ENCODE measurements at regions not wholly inside any gene's neighbourhood (a gene's known extent, or its start where the extent isn't known, plus 50 kb on each side); places are given as distances from the start of the nearest gene placed in this dataset.
"Not testable (repeated sequence)": the region's sequence is repeated elsewhere in the genome, so short reads cannot be mapped to it uniquely, and the experiment has no call there.

DNA sequence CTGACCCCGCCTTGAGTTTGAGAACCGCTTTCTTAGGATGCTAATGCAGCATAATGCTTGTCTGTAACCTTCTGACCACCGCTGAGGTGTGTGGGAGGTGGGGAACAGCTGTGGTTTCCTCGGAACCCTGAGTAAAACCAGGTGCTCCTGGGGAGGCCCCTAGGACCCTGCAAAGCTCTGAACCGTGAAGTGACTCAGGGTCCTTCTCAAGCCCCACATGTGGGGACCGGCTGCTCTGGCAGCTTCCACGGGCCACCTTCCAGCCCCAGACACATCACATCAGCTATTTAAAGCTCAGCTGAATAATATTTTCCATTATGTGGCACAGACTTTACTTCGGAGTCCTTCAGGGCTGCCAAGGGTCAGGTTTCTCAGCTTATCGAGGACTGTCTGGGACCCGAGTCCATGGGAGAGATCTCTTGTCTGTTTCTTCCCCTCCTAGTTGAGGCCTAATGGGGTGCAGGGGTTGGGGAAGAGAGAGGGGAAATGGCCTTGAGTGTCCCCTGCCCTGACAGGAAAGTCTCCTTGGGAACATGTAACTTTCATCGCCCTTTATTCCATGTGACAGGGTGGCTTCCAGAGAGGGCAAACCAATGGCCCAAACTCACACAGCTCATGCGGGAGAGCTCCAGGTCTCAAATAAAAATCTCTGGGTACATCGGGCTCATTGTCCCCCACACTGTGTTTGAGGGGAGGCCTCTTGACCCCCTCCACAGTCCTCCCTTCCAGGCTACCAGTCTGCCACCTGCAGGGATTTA is 186.1 kb upstream of the SLC24A3 start:
- DNase-seq (ENCODE audit: low read depth), result peak; percentile 26

DNA sequence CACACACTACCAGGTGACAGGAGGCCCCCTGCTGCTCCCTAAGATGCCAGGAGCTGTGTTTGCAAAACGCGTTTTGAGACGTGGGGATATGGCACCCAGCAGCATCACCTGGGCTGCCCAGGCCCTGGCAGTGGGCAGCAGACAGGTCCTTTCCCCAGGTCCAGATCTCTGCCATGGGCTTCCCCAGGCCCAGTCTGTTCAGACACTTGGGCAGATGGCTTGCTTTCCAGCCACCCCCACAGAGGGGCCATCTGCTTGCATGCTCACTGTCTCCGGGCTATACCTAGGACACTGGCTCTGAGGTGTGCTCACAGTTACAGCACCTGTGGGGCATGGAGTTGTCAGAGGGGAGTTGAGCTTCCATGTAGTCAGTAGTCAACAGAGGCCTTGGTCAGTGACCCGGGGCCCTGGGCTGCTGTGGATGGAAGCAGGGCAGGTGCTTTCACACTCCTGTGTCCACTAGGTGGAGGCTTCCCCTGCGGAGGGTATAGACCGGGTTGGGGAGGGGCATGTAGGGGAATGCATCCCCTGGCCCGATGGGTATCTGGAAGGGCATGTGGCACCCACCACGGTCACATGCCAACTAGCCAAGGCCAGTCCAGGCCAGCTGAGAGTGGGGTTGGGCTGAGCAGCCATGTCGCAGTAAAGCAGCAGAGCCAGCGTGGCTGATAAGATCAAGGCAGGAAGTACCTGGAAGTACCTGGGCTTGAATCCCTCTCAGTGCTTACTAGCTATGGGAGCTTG is 185.4 kb upstream of the SLC24A3 start:
- no peak for DNase-seq (ENCODE audit: low read depth)

DNA sequence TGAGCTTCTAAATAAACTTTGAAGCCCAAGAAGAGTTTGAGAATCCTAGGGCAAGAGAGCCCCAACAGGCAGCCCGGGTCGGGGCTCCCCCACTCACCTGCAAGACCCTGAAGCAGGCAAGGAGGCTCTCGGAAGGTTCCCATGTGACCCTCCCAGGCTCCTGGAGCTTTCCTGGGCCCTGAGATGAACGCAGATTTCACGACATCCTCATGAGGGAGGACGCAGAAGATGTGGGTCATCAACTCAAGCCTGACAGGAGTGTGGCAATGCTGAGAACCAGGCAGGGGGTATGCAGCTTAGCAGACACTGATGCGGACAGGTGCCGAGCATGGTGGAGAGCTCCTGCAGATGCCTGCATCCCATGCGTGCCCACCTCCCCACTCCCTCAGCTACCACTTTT is 184.5 kb upstream of the SLC24A3 start:
- no peak for DNase-seq (ENCODE audit: low read depth)

DNA sequence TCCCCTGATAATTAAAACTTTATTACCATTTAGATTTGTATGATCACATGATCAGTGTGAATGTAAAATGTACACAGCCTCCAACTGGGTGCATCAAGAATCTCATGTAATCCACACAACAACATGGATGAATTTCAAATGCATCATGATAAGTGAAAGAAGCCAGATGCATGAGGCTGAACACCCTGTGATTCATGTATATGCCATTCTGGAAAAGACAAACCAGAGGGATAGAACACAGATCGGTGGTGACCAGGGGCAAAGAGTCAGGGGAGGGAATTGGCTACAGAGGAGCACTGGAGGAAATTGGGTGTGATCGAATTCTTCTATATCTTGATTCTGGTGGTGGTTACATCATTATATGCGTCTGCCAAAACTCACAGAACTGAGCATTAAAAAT is 170.7 kb upstream of the SLC24A3 start:
- no peak for DNase-seq (ENCODE audit: low read depth)

DNA sequence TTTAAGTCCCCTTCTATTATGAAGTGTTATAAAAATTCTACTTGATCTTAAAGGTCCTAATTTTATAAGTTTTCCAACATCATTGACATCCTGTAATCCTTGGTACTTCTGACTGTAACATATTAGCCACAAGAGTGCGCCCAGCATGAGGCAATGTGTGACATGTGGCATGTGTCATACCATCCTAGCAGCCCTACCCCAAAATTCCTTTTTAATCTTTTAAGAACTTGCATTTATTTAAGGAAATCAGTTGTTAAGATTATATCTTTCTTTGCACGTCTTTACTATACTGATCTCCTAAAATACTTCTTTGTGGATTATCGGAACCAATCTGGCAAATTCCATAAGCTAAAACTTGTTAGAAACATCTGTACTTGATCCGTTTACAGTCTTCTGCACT is 167.1 kb upstream of the SLC24A3 start:
- no peak for DNase-seq (ENCODE audit: low read depth)

DNA sequence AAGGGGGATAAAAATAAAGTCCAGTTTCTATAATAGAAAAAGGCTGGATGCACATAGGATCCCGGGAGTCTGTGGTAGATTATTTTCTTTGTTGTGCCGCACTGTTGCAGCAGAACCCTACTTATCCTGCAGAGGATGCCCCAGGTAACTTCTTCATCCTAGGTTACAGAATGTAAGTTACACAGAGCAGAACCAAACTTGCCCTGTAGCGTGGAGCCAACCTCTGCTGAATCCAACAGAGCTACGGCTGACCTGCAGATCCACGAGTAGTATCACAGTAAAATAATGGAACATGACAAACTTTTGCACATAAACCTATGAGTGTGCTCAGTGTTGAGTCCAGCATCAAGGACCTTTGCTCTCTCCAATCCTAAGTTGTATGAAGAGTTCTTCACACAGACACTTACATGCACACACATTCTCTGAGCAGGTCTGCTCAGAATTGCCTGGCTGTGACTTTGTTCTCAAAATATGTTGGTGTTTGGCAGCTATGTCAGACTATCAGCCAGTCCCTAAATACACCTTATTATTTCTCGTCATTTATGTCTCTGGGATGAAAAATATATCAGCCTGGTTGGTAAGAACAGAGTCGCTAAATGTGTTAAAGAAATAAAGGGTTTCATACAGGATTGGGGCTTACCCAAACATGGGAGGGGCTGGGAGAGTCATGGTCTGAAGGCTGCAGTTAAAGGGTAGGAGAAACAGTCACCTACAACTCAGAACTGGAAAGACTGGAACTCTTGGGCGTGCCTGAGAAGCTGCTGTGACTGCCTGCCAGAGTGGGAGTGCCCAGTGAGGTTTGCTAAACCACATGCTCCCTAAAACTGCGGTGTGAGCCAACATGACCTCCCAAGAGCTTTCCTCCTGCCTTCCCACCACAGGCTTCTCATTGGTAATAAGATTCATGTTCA is 165.1 kb upstream of the SLC24A3 start:
- no peak for DNase-seq (ENCODE audit: low read depth)

DNA sequence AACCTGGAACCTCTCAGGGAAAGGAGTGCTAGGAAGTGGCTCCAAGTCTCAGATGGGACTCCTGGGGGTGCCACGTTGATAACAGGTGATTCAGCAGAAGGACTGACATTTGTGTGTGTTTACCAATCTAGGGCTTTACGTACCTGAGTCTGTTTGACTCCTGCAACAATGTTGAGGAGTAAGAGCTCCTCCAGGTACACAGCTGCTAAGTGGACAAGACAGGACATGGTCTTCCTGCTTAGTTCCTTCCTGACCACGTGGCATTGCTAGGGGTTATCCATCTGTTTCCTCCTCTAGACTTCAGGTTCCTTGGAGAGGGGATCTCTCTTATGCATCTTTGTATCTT is 164.5 kb upstream of the SLC24A3 start:
- no peak for DNase-seq (ENCODE audit: low read depth)

DNA sequence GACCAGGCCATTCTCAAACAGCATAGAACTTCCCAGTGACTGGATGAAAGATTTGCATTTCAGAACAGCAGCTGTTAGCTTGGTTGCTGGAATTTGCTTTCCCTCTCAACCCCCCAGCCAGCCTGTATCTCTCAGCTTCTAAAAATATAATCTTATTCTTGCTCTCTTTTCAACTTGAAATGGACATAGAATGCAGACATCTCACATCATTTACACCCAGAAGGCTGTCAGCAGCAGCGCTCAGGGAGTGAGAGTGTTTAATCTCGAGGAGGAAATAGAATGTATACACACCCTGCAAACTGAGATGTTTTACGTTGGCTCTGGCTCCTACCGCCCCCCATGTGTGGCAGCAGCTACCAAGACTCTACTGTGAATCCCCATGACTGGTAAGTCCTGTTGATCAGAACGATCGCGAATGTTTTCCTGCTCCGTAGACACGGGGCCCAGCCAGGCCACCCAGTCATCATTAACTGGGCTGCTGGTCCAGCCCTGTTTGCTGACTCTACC is 163.4 kb upstream of the SLC24A3 start:
- DNase-seq (ENCODE audit: low read depth), result no peak

DNA sequence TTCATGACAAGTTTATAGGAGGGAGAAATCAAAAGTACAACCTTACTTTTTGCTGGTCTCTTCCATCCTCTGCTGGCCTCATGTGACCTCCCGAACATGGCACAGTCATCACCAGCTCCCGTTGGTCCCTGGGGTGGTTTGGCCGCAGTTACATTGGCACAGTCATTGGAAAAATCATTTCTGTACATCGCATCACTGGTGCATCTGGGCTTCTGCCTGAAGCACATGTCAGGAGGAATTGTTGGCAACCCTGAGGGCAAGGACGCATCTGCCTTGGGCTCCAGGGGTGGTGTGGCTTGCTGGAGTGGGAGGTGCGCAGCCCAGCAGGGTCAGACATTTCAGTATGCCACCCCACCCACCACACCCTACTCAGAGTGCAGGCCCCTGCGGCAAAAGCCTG is 162.9 kb upstream of the SLC24A3 start:
- DNase-seq (ENCODE audit: low read depth), result no peak

DNA sequence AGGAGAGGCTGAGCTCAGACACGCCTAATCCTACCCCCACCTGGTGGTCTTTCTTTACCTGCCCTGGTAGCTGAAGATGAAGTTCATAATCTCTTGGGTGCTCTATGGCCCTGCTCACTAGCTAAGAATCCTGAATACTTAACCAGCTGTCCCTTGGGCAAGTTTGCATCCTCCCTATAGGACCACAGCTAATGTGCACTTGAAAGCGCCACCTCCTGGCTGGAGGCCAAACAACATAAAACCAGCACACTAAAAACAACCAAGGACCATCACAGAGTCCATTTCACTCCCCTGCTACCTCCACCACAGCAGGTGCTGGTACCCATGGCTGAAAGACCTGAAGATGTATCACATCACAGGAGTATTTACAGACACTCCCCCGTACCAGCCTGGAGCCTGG is 155.5 kb upstream of the SLC24A3 start:
- no peak for DNase-seq (ENCODE audit: low read depth)

DNA sequence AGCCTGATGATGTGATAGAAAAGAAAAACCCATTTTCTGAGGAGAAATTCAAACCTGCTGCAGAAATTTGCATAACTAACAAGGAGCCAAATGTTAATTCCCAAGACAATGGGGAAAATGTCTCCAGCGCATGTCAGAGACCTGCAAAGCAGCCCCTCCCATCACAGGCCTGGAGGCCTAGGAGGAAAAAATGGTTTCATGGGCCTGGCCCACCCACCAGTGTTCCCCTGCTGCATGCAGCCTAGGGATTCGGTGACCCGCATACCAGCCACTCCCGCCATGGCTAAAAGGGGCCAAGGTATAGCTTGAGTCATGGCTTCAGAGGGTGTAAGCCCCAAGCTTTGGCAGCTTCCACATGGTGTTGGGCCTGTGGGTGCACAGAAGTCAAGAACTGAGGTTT is 147.7 kb upstream of the SLC24A3 start:
- DNase-seq (ENCODE audit: low read depth), result not testable (repeated sequence)

DNA sequence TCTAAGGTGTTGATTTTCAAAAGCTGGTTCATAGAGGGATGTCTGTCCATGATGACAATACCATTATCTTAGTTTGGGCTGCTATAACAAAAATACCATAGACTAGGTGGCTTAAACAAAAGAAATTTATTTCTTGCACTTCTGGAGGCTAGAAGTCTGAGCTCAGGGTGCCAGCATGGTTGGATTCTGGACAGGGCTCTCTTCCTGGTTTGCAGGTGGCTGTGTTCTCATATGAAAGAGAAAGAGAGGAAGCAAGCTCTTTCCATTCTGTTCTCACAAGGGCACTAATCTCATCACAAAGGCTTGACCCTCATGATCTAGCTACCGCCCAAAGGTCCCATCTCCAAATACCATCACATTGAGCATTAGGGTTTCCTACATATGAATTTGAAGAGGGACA is 144.5 kb upstream of the SLC24A3 start:
- no peak for DNase-seq (ENCODE audit: low read depth)

DNA sequence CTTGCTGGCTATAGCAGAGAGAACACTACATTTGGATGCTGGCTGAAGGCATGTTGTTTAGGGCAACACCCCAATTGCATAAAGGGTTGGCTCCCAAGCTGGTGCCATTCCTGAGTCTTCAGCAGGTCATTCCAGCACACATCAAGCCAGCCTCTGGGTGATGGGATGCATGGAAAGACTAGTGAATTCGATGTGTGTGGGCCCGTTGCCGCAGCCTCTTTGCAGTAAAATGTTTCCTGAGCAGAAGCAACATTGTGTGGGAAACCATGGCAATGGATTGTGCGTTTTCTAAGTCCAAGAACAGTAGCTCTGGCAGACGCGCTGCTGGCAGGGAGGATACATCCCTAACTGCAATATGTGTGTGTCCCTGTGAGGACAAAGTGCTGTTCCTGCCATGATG is 142.4 kb upstream of the SLC24A3 start:
- DNase-seq (ENCODE audit: low read depth), result no peak

DNA sequence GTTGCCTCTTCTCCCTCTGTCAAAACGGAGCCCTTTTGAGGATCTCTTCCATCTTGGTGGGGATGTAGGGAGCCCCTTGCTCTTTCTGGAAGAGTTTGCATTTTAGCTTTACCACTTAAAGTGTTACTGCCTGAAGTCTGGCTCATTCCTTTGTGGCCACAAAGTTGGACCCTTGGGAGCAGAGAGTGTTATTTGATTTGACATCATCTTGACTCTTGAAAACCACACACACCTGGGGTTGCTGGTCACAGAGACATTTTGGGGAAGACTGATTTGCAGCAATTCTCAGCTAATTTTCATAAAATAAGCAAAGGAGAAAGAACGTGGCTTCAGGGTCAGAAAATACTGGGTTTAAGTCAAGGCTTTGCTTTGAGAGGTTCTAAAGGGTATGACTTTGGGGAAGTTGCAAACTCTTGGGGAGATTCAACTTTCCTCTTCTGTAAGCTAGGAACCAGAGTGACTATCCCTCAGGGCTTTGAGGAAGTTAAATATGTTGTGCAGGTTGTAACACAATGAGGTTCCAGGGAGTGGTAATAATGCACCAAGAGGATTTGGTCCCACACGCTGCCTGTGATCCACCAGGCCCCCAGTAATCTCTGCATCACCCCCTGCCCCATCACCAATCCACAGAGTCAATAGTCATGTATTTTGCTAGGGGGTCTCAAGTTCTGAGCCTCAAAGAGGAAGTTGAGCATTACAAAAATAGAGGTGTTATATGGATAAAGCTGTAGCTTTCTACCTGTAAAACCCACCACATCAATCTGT is 141.6 kb upstream of the SLC24A3 start:
- DNase-seq (ENCODE audit: low read depth), result no peak

DNA sequence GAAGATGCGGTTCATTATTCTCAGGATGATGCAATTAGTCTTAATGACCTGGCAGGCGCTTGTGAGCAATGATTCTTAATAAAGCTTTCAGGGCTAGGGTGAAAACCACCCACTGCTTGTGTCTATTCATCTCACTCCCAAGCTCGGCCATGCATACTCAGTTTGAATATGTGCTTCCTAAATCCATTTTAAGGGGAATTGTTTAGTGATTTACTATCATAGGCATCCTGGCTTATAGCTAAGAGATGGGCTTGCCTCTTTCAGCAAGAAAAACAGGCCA is 141.1 kb upstream of the SLC24A3 start:
- no peak for DNase-seq (ENCODE audit: low read depth)

DNA sequence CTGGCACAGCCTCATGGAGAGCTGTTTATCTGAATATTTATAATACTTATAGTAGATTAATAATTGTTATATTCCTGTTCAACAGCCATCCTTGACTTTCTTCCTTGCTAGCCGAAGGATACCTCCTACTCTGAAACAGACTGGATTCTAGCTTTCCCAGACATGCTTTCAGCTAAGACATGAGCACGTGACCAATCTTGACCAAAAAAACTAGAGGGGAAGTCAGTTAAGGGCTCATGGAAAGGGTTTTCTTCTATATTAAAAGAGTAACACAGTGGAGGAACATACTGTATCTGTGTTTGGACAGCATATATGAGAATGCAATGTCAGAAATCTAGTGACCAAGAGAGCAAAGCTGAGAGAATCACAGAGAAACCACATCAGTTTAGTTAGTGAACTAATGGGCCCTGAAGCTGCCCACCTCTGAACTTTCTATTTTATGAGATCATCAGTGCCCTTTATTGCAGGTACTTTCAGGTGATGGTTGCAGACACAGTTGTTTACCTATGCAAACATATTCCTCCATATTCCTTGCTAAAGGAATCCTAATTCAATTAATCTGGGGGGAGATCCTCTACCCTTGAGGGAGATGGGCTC is 140.4 kb upstream of the SLC24A3 start:
- DNase-seq (ENCODE audit: low read depth), result no peak

DNA sequence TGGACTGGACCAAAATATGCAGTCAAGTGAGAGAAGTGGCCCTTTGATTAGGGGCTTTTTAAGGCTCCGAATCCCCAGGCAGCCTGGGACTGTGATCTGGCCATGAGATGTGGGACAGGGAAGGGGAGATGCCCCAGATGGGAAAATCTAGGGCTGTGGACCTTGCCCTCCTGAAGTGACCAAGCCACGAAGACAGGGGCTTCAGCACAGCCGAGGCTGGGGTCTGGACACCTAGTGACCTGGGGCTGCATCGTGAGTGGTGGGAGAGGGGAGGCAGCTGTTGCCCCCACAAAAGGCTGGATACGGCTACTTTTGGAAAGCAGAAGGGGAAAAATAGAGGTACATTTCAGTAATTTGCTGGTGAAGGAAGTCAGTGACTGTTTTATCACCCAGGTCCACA is 139.5 kb upstream of the SLC24A3 start:
- DNase-seq (ENCODE audit: low read depth), result no peak

DNA sequence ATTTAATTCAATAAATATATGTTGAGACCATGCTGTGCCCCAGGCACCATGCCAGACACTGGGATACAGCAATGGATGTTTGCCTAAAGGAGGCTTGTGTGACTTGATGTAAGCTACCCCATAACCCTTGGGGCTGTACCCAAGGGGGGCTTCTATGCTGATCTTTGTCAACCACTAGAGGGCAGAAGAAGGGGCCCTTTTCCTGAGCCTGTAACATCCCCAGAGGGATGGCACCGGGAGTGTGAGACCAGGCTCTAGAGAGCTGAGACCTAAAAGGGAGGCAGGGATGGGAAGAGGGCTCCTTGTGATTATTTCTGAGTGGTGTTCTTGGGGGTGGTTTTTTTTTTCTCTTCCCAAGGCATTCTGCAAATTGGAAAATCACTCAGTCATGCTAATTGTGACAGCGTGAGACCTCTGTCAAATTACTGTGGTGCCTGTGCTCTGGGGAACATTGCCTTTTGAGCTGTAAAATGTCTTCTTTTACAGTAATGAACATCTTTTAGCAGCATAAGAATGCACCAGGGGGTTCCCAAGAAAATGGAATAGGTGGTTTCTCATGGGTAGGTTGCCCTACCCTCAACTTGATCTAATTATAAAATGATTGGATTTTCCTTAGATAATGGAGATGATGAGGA is 138.7 kb upstream of the SLC24A3 start:
- no peak for DNase-seq (ENCODE audit: low read depth)

DNA sequence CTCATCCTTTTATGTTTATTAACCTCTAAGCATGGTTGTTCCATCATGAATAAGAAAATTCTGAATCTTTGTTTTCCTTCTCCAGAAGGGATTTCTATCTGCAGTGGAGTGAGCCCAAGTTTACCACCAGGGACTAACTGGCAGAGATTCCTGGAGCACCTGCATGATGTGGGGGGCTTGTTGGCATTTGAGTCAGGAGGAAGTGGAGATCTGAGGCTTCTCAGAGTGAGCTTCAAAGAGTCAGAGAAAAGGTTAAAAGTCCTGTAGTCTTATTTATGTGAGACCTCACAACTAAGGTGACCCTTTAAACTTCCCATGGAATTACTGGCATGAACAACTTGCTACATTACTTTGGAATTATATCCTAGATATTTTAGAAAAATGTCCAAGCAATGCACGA is 138.1 kb upstream of the SLC24A3 start:
- DNase-seq (ENCODE audit: low read depth), result no peak

DNA sequence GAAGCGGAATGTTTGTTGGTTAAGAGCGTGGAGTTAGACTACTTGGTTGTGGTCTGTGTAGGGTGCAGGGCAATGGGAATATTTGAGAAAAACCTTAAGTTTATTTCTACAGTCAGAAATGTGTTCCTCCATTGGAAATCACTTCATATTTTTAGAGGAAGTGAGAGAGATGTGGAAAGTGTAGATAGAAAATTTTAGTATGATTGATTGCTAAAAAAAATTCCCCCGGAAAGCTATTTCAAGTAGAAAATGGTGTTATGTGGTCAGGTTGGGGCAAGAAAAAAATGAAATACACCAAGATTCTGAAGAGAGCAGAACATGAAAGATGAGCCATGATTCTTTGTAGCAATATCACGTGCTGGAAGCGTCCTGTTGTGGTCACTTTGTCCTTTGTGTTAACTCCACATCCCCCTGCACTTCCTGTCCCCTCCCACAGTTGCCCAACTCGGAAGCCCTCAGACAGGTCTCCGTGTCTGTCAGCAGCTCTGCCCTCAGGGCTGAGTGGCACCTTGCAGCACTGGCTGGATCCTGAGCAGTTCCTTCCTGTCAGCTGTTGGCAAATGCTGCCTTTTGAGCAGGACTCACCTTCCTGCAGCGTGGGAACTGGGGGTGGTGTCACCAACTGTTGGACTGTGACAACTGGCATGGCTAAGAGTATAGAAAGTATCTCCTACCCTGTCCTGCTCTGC is 137.5 kb upstream of the SLC24A3 start:
- no peak for DNase-seq (ENCODE audit: low read depth)

All from forelimb muscle (tissue), 1 donor.